ENCODE measurements at regions not wholly inside any gene's neighbourhood (a gene's known extent, or its start where the extent isn't known, plus 50 kb on each side); places are given as distances from the start of the nearest gene placed in this dataset.

- no peak for DNase-seq
These were observed 506.6 kb upstream of the AGA start for GRCh38 chr4:177948853-177949252.

GRCh38 chr4:177951026-177951425 lies 508.8 kb upstream of the AGA start:
- no peak for DNase-seq
- H3K4me3 ChIP-seq (ENCODE audit: insufficient read depth, low read depth, low read length), result no peak overlapping the region
- no peaks in the 10 kb centered on the region for H3K36me3 ChIP-seq (replicated peaks; ENCODE audit: control insufficient read depth, insufficient read depth, low read length)
- H3K27me3 ChIP-seq (ENCODE audit: control insufficient read depth, insufficient read depth, low read length), result no peaks in the 10 kb centered on the region

More at GRCh38 chr4:177948853-177949252, 506.6 kb upstream of the AGA start:
- H3K36me3 ChIP-seq (replicated peaks; ENCODE audit: control insufficient read depth, insufficient read depth, low read length), result no peaks in the 10 kb centered on the region
- no peaks in the 10 kb centered on the region for H3K27me3 ChIP-seq (ENCODE audit: control insufficient read depth, insufficient read depth, low read length)
- H3K4me3 ChIP-seq (ENCODE audit: insufficient read depth, low read depth, low read length), result no peak overlapping the region

GRCh38 chr4:177952723-177953122 lies 510.5 kb upstream of the AGA start:
- no peak overlapping the region for H3K4me3 ChIP-seq (ENCODE audit: insufficient read depth, low read depth, low read length)
- no peak for DNase-seq
- H3K36me3 ChIP-seq (replicated peaks; ENCODE audit: control insufficient read depth, insufficient read depth, low read length), result no peaks in the 10 kb centered on the region
- H3K27me3 ChIP-seq (ENCODE audit: control insufficient read depth, insufficient read depth, low read length), result no peaks in the 10 kb centered on the region

- no peak for DNase-seq
- H3K36me3 ChIP-seq (replicated peaks; ENCODE audit: control insufficient read depth, insufficient read depth, low read length), result no peaks in the 10 kb centered on the region
- no peaks in the 10 kb centered on the region; the same call in 1 of the 2 replicates for H3K27me3 ChIP-seq (ENCODE audit: control insufficient read depth, insufficient read depth, low read length)
- no peak overlapping the region for H3K4me3 ChIP-seq (ENCODE audit: insufficient read depth, low read depth, low read length)
These were observed 515.5 kb upstream of the AGA start for GRCh38 chr4:177957596-177958360.

GRCh38 chr4:177960566-177960965 lies 518.3 kb upstream of the AGA start:
- no peak for DNase-seq
- Histone ChIP-seq H3K36me3 (replicated peaks; ENCODE audit: control insufficient read depth, insufficient read depth, low read length) (no peaks in the 10 kb centered on the region), H3K4me3 (ENCODE audit: insufficient read depth, low read depth, low read length) (no peak overlapping the region), H3K27me3 (ENCODE audit: control insufficient read depth, insufficient read depth, low read length) (no peaks in the 10 kb centered on the region; the same call in 1 of the 2 replicates)

GRCh38 chr4:177961761-177962380 lies 519.6 kb upstream of the AGA start:
- Histone ChIP-seq H3K36me3 (replicated peaks; ENCODE audit: control insufficient read depth, insufficient read depth, low read length) (no peaks in the 10 kb centered on the region), H3K4me3 (ENCODE audit: insufficient read depth, low read depth, low read length) (no peak overlapping the region), H3K27me3 (ENCODE audit: control insufficient read depth, insufficient read depth, low read length) (no peaks in the 10 kb centered on the region; the same call in 1 of the 2 replicates)
- DNase-seq, result no peak

GRCh38 chr4:177964061-177964460 lies 521.8 kb upstream of the AGA start:
- H3K36me3 ChIP-seq (replicated peaks; ENCODE audit: control insufficient read depth, insufficient read depth, low read length), result no peaks in the 10 kb centered on the region
- no peaks in the 10 kb centered on the region; the same call in 1 of the 2 replicates for H3K27me3 ChIP-seq (ENCODE audit: control insufficient read depth, insufficient read depth, low read length)
- H3K4me3 ChIP-seq (ENCODE audit: insufficient read depth, low read depth, low read length), result no peak overlapping the region
- no peak for DNase-seq

GRCh38 chr4:177964693-177965168 lies 522.5 kb upstream of the AGA start:
- DNase-seq, result no peak
- Histone ChIP-seq H3K4me3 (ENCODE audit: insufficient read depth, low read depth, low read length) (no peak overlapping the region), H3K36me3 (replicated peaks; ENCODE audit: control insufficient read depth, insufficient read depth, low read length) (no peaks in the 10 kb centered on the region), H3K27me3 (ENCODE audit: control insufficient read depth, insufficient read depth, low read length) (no peaks in the 10 kb centered on the region; the same call in 1 of the 2 replicates)

GRCh38 chr4:177967328-177967727 lies 525.1 kb upstream of the AGA start:
- Histone ChIP-seq H3K4me3 (ENCODE audit: insufficient read depth, low read depth, low read length) (no peak overlapping the region), H3K36me3 (replicated peaks; ENCODE audit: control insufficient read depth, insufficient read depth, low read length) (no peaks in the 10 kb centered on the region), H3K27me3 (ENCODE audit: control insufficient read depth, insufficient read depth, low read length) (no peaks in the 10 kb centered on the region)
- no peak for DNase-seq

- no peaks in the 10 kb centered on the region for H3K36me3 ChIP-seq (replicated peaks; ENCODE audit: control insufficient read depth, insufficient read depth, low read length)
- no peak for DNase-seq
- no peak overlapping the region for H3K4me3 ChIP-seq (ENCODE audit: insufficient read depth, low read depth, low read length)
These were observed 526.7 kb upstream of the AGA start for GRCh38 chr4:177968817-177969442.

GRCh38 chr4:177974461-177974860 lies 532.2 kb upstream of the AGA start:
- H3K27me3 ChIP-seq (ENCODE audit: control insufficient read depth, insufficient read depth, low read length), result no peaks in the 10 kb centered on the region
- no peak for DNase-seq
- no peak overlapping the region for H3K4me3 ChIP-seq (ENCODE audit: insufficient read depth, low read depth, low read length)
- no peaks in the 10 kb centered on the region for H3K36me3 ChIP-seq (replicated peaks; ENCODE audit: control insufficient read depth, insufficient read depth, low read length)

More at GRCh38 chr4:177968817-177969442, 526.7 kb upstream of the AGA start:
- H3K27me3 ChIP-seq (ENCODE audit: control insufficient read depth, insufficient read depth, low read length), result no peaks in the 10 kb centered on the region

- DNase-seq, result no peak
- no peaks in the 10 kb centered on the region for H3K36me3 ChIP-seq (replicated peaks; ENCODE audit: control insufficient read depth, insufficient read depth, low read length)
- no peak overlapping the region for H3K4me3 ChIP-seq (ENCODE audit: insufficient read depth, low read depth, low read length)
- H3K27me3 ChIP-seq (ENCODE audit: control insufficient read depth, insufficient read depth, low read length), result no peaks in the 10 kb centered on the region
These were observed 533.2 kb upstream of the AGA start for GRCh38 chr4:177975315-177975987.

- Histone ChIP-seq H3K36me3 (replicated peaks; ENCODE audit: control insufficient read depth, insufficient read depth, low read length) (no peaks in the 10 kb centered on the region), H3K27me3 (ENCODE audit: control insufficient read depth, insufficient read depth, low read length) (no peaks in the 10 kb centered on the region), H3K4me3 (ENCODE audit: insufficient read depth, low read depth, low read length) (no peak overlapping the region)
- no peak for DNase-seq
These were observed 544.0 kb upstream of the AGA start for GRCh38 chr4:177986236-177986635.

- Histone ChIP-seq H3K27me3 (ENCODE audit: control insufficient read depth, insufficient read depth, low read length) (no peaks in the 10 kb centered on the region), H3K36me3 (replicated peaks; ENCODE audit: control insufficient read depth, insufficient read depth, low read length) (no peaks in the 10 kb centered on the region), H3K4me3 (ENCODE audit: insufficient read depth, low read depth, low read length) (no peak overlapping the region)
- DNase-seq, result no peak
These were observed 545.7 kb upstream of the AGA start for GRCh38 chr4:177987896-177988295.

Data from H7 (cell line).